ENCODE measurements at regions not wholly inside any gene's neighbourhood (a gene's known extent, or its start where the extent isn't known, plus 50 kb on each side); places are given as distances from the start of the nearest gene placed in this dataset.
A peak's percentile ranks its signal among the peaks of the same experiment; 100 is the strongest.

- dilution Hi-C loops (cut with MboI; ENCODE audit: extremely low pct_ligation_motif_present, low sequenced_read_pairs) (no loop called here), intact Hi-C loops (cut with micrococcal nuclease) (no loop called here)
- FAIRE-seq = no peak
- Histone ChIP-seq H3K27me3 (ENCODE audit: control insufficient read depth in 2 of 2, insufficient read depth in 2 of 2, low read length in 2 of 2) (no peaks in the 10 kb centered on the region), H4K20me1 (replicated peaks; ENCODE audit: control insufficient read depth, extremely low read depth, insufficient read depth, low read length) (no peaks in the 10 kb centered on the region), H3K9me1 (replicated peaks; ENCODE audit: control insufficient read depth, extremely low read depth, insufficient read depth, low read length) (no peaks in the 10 kb centered on the region), H3K27ac (ENCODE audit: insufficient read depth, low read depth, low read length) (no peak overlapping the region), H3K9me3 (replicated peaks; ENCODE audit: control insufficient read depth, insufficient read depth, low read length) (no peaks in the 10 kb centered on the region), H3K4me1 (ENCODE audit: control insufficient read depth, extremely low read depth, insufficient read depth, low read length) (no peaks in the 10 kb centered on the region), H3K79me2 (ENCODE audit: control insufficient read depth, insufficient read depth, low read length) (no peaks in the 10 kb centered on the region), H3K36me3 (ENCODE audit: control insufficient read depth in 2 of 2, extremely low read depth in 1 of 2, insufficient read depth in 2 of 2, low read length in 2 of 2) (no peaks in the 10 kb centered on the region), H3K9ac (replicated peaks; ENCODE audit: extremely low read depth, insufficient read depth, low read length) (no peak overlapping the region), H2AFZ (ENCODE audit: low read depth, low read length) (no peak overlapping the region), H3K4me3 (replicated peaks in 1 of 3; ENCODE audit: insufficient read depth in 1 of 3, low read depth in 1 of 3, low read length in 3 of 3) (no peak overlapping the region), H3K4me2 (ENCODE audit: insufficient read depth, low read length) (no peak overlapping the region)
- ChIA-PET POLR2A (no interaction called here), CTCF (no interaction called here)
- no TSS peak for BruUV-seq (replicated peaks)
- TF ChIP-seq POLR2AphosphoS5 (IDR thresholded peaks at IDR 0.05; ENCODE audit: insufficient read depth, low read depth, low read length) = no peak
- TF ChIP-seq JUN (IDR thresholded peaks at IDR 0.05; ENCODE audit: borderline replicate concordance, insufficient read depth, insufficient read length, low read depth) = peak; percentile 39
- peak; percentile 53 for DNase-seq (ENCODE audit: low read depth, low spot score)
Observed at GRCh38 chr9:28004900-28005299, 431.6 kb upstream of the C9orf72 start.

DNA sequence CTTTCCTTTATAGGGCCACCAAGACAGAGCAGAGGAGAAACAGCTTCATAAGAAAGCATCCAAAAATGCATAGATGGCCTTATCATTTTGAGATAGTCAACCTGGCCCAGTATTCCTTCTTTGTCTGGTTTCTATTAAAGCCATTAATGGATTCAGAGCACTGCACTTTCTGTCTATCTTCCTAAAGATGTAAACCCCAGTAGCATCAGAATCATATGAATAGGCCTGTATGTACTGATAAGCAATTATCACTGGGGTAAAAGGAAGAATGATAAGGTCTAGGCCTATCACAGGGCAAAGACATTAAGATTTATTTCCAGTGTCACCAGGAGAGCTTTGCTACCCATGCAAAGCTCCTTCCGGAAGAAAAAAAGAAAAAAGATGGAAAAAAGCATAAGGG, 432.5 kb upstream of the C9orf72 start:
- ChIA-PET POLR2A (no interaction called here), CTCF (no interaction called here)
- Histone ChIP-seq H3K9me3 (replicated peaks; ENCODE audit: control insufficient read depth, insufficient read depth, low read length) (no peaks in the 10 kb centered on the region), H3K79me2 (ENCODE audit: control insufficient read depth, insufficient read depth, low read length) (no peaks in the 10 kb centered on the region), H4K20me1 (replicated peaks; ENCODE audit: control insufficient read depth, extremely low read depth, insufficient read depth, low read length) (no peaks in the 10 kb centered on the region), H3K36me3 (ENCODE audit: control insufficient read depth in 2 of 2, extremely low read depth in 1 of 2, insufficient read depth in 2 of 2, low read length in 2 of 2) (no peaks in the 10 kb centered on the region), H3K9ac (replicated peaks; ENCODE audit: extremely low read depth, insufficient read depth, low read length) (no peak overlapping the region), H3K27me3 (ENCODE audit: control insufficient read depth in 2 of 2, insufficient read depth in 2 of 2, low read length in 2 of 2) (no peaks in the 10 kb centered on the region), H3K9me1 (replicated peaks; ENCODE audit: control insufficient read depth, extremely low read depth, insufficient read depth, low read length) (no peaks in the 10 kb centered on the region), H3K4me3 (replicated peaks in 1 of 3; ENCODE audit: insufficient read depth in 1 of 3, low read depth in 1 of 3, low read length in 3 of 3) (no peak overlapping the region), H3K4me2 (ENCODE audit: insufficient read depth, low read length) (no peak overlapping the region), H3K4me1 (ENCODE audit: control insufficient read depth, extremely low read depth, insufficient read depth, low read length) (no peaks in the 10 kb centered on the region), H3K27ac (ENCODE audit: insufficient read depth, low read depth, low read length) (no peak overlapping the region), H2AFZ (ENCODE audit: low read depth, low read length) (no peak overlapping the region)
- no peak for DNase-seq (ENCODE audit: low read depth, low spot score)
- BruUV-seq (replicated peaks) = no TSS peak
- dilution Hi-C loops (cut with MboI; ENCODE audit: extremely low pct_ligation_motif_present, low sequenced_read_pairs) (no loop called here), intact Hi-C loops (cut with micrococcal nuclease) (no loop called here)
- no peak for FAIRE-seq
- TF ChIP-seq GATA2 (IDR thresholded peaks at IDR 0.05; ENCODE audit: insufficient read depth, insufficient read length, low read depth, low read length) (no peak), EZH2 (IDR thresholded peaks at IDR 0.05; ENCODE audit: borderline replicate concordance, low read depth, low read length, severe bottlenecking) (no peak), CTCF (IDR thresholded peaks at IDR 0.05; ENCODE audit: extremely low read depth in 1 of 2, insufficient read depth in 1 of 2, low read depth in 1 of 2, low read length in 2 of 2) (no peak), MYC (IDR thresholded peaks at IDR 0.05; ENCODE audit: low read depth, low read length) (no peak), FOS (IDR thresholded peaks at IDR 0.05; ENCODE audit: borderline replicate concordance, insufficient read depth, low read length) (no peak), JUN (IDR thresholded peaks at IDR 0.05; ENCODE audit: borderline replicate concordance, insufficient read depth, insufficient read length, low read depth) (no peak), POLR2A (IDR thresholded peaks at IDR 0.05; ENCODE audit: low read depth, low read length) (no peak), POLR2AphosphoS5 (IDR thresholded peaks at IDR 0.05; ENCODE audit: insufficient read depth, low read depth, low read length) (no peak)
- TF ChIP-seq, protein P1, sequence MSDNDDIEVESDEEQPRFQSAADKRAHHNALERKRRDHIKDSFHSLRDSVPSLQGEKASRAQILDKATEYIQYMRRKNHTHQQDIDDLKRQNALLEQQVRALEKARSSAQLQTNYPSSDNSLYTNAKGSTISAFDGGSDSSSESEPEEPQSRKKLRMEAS (IDR thresholded peaks at IDR 0.05; ENCODE audit: insufficient read depth, insufficient read length) = no peak
